ENCODE measurements at regions not wholly inside any gene's neighbourhood (a gene's known extent, or its start where the extent isn't known, plus 50 kb on each side); places are given as distances from the start of the nearest gene placed in this dataset.

DNA sequence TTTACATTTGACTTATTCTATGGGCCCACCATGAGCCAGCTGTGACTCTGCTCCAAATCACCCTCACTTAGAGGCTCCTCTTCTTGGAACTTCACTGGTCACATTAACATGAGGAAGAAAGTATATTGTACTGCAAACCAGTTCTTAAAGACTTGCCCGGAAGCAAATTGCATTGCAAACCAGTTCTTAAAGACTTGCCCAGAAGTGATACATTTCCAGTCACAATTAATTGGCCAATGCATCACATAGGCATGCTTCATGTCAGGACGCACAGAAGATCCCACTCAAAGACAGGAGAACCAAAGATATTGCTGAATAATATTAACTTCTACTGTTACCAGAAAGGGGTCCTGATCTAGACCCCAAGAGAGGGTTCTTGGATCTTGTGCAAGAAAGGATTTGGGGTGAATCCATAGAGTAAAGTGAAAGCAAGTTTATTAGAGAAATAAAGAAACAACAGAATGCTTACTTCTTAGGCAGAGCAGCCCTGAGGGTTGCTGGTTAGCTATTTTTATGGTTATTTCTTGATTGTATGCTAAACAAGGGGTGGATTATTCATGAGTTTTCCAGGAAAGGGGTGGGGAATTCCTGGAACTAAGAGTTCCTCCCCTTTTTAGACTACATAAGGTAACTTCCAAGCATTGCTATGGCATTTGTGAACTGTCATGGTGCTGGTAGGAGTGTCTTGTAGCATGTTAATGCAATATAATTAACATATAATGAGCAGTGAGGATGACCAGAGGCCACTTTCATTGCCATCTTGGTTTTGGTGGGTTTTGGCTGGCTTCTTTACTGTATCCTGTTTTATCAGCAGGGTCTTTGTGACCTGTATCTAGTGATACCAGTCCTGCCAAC is 54.6 kb upstream of the HCCS start:
- TF ChIP-seq, protein P1, sequence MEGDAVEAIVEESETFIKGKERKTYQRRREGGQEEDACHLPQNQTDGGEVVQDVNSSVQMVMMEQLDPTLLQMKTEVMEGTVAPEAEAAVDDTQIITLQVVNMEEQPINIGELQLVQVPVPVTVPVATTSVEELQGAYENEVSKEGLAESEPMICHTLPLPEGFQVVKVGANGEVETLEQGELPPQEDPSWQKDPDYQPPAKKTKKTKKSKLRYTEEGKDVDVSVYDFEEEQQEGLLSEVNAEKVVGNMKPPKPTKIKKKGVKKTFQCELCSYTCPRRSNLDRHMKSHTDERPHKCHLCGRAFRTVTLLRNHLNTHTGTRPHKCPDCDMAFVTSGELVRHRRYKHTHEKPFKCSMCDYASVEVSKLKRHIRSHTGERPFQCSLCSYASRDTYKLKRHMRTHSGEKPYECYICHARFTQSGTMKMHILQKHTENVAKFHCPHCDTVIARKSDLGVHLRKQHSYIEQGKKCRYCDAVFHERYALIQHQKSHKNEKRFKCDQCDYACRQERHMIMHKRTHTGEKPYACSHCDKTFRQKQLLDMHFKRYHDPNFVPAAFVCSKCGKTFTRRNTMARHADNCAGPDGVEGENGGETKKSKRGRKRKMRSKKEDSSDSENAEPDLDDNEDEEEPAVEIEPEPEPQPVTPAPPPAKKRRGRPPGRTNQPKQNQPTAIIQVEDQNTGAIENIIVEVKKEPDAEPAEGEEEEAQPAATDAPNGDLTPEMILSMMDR (IDR thresholded peaks at IDR 0.05; ENCODE audit: low read length): no peak
- no peak for TF ChIP-seq EZH2 (IDR thresholded peaks at IDR 0.05; ENCODE audit: borderline replicate concordance, low read length)
